Mucosa of descending colon (tissue), 3 donors: ENCODE measurements at regions not wholly inside any gene's neighbourhood (a gene's known extent, or its start where the extent isn't known, plus 50 kb on each side); places are given as distances from the start of the nearest gene placed in this dataset.

Source experiments
- ATAC-seq: fragments of 200-7000 bp; cut with Tn5 transposase; one replicate; pipeline ENCODE4 v1.9.1; 2020; ENCODE audit warnings: mild to moderate bottlenecking, moderate library complexity
- DNase-seq, 3 donors: peaks; one replicate each; pipeline ENCODE4 v3.0.0-alpha.2; 2020
- H3K36me3 ChIP-seq: fragments of 200-600 bp; one replicate; pipeline ENCODE4 v1.8.0; 2021; ENCODE audit warnings: low read depth, mild to moderate bottlenecking
- H3K4me1 ChIP-seq: fragments of 200-600 bp; one replicate; pipeline ENCODE4 v1.8.0; 2021; ENCODE audit warnings: low read depth, mild to moderate bottlenecking
- H3K4me3 ChIP-seq: fragments of 200-600 bp; one replicate; pipeline ENCODE4 v1.8.0; 2021; ENCODE audit warnings: mild to moderate bottlenecking
- H3K9me3 ChIP-seq: fragments of 200-600 bp; one replicate; pipeline ENCODE4 v1.8.0; 2021; ENCODE audit warnings: mild to moderate bottlenecking
- CTCF ChIP-seq: fragments of 200-600 bp; IDR thresholded peaks from one replicate; pipeline ENCODE4 v1.8.0; 2022; ENCODE audit warnings: antibody characterized with exemption, mild to moderate bottlenecking
- intact Hi-C, 2 donors: fragments of 100-400 bp; cut with DNase I in 1 of 2; cut with micrococcal nuclease in 1 of 2; formaldehyde crosslinking; loops; one replicate each; pipeline versions ENCODE4 v1.11.0 to v1.11.1; 2022; cut with DNase I, micrococcal nuclease
- donor health status: DM: no; HTN: no; CAD: no; lungs with moderate emphysema.
- donor health status: DM: no; HTN: no; CAD: no.
- donor health status: DM: no; HTN: yes; CAD: no.

GRCh38 chr5:29885595-29885994 lies 1307.9 kb upstream of the CDH6 start:
- H3K4me3 ChIP-seq, result no peak overlapping the region
- H3K4me1 ChIP-seq, result no peaks in the 10 kb centered on the region
- ATAC-seq, result no peak
- no peak for DNase-seq
- intact Hi-C loops, result no loop called here
- H3K36me3 ChIP-seq, result no peaks in the 10 kb centered on the region
- peaks cover 9% of the 10 kb centered on the region for H3K9me3 ChIP-seq
- TF ChIP-seq CTCF, result no peak

DNA sequence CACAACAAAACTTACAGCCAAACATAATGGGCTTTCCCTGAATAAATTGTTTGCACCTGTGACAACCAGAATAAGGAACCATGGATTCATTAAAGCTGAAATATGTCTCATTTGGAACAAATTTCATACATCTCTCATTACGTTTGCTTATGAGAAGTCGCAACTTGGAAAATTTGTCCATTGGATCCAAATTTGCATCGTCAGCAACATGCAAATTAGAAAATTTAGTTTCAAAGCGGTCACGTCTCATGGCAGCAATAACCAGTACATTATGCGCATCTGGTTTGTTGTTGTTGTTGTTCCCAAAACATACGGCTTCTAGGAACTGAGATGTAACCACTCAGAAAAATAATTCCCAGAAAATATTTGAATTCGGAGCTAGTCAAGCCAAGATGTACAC lies 1311.5 kb upstream of the CDH6 start:
- no peak for DNase-seq
- Histone ChIP-seq H3K36me3 (no peaks in the 10 kb centered on the region), H3K9me3 (peaks cover 11% of the 10 kb centered on the region), H3K4me1 (no peaks in the 10 kb centered on the region), H3K4me3 (no peak overlapping the region)
- ATAC-seq, result no peak
- TF ChIP-seq CTCF, result no peak
- intact Hi-C loops, result no loop called here

GRCh38 chr5:29879401-29879800 lies 1314.1 kb upstream of the CDH6 start:
- H3K4me1 ChIP-seq, result no peaks in the 10 kb centered on the region
- no peak for TF ChIP-seq CTCF
- peaks cover 15% of the 10 kb centered on the region for H3K9me3 ChIP-seq
- H3K36me3 ChIP-seq, result no peaks in the 10 kb centered on the region
- no peak for DNase-seq
- ATAC-seq, result no peak
- intact Hi-C loops, result no loop called here
- H3K4me3 ChIP-seq, result no peak overlapping the region

- H3K4me1 ChIP-seq, result no peaks in the 10 kb centered on the region
- DNase-seq (no peak), ATAC-seq (no peak)
- no peak for TF ChIP-seq CTCF
- intact Hi-C loops, result no loop called here
- peaks cover 15% of the 10 kb centered on the region for H3K9me3 ChIP-seq
- H3K4me3 ChIP-seq, result no peak overlapping the region
- no peaks in the 10 kb centered on the region for H3K36me3 ChIP-seq
Measured at GRCh38 chr5:29878599-29878998, 1314.9 kb upstream of the CDH6 start.

- TF ChIP-seq CTCF, result no peak
- H3K9me3 ChIP-seq, result no peaks in the 10 kb centered on the region
- ATAC-seq (no peak), DNase-seq (no peak)
- no peaks in the 10 kb centered on the region for H3K36me3 ChIP-seq
- no peaks in the 10 kb centered on the region for H3K4me1 ChIP-seq
- no peak overlapping the region for H3K4me3 ChIP-seq
- intact Hi-C loops, result no loop called here
Measured at GRCh38 chr5:29867155-29867554, 1326.3 kb upstream of the CDH6 start.

DNA sequence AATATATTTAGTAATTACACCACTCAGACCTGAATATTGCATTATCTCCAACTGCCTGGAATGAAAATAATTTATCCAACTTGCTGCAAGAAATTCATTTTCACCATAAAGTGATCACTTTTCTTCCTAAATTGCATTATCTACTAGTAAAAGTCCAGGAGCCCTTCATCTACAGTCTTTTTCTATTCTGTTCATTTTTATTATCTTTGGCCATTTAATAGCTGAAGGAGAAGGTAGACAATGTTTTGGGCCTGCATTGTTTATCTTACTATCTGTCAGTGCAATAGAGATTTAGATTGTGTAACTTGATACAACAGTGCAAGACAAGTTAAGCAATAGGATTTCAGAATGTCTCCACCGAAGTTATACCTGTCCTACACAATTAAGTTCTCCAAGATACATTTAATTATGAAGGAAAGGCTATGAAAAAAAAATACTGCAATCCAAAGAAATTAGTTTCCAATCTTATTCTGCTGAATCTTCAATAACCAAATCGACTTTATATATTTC lies 1339.7 kb upstream of the CDH6 start:
- Histone ChIP-seq H3K4me3 (no peak overlapping the region), H3K9me3 (peaks cover 35% of the 10 kb centered on the region), H3K36me3 (no peaks in the 10 kb centered on the region), H3K4me1 (no peaks in the 10 kb centered on the region)
- intact Hi-C loops, result no loop called here
- ATAC-seq (no peak), DNase-seq (no peak)
- TF ChIP-seq CTCF, result no peak
